Thyroid gland (tissue), 4 donors: ENCODE measurements at regions not wholly inside any gene's neighbourhood (a gene's known extent, or its start where the extent isn't known, plus 50 kb on each side); places are given as distances from the start of the nearest gene placed in this dataset.

Source experiments
- POLR2A ChIP-seq, 2 donors: fragments of 450-650 bp; IDR thresholded peaks; one replicate each; pipeline ENCODE4 v1.6.1; 2017; ENCODE audit warnings: antibody characterized with exemption in 2 of 2, mild to moderate bottlenecking in 2 of 2, moderate library complexity in 1 of 2
- TF ChIP-seq, protein P1 (sequence below), 6 experiments: fragments of 200-600 bp in 3 of 6; fragments of 450-650 bp in 3 of 6; sonication (generic) in 3 of 6; IDR thresholded peaks; one replicate each; pipeline ENCODE4 v1.5.1; 2016 to 2019; ENCODE audit warnings: antibody characterized with exemption in 6 of 6, mild to moderate bottlenecking in 2 of 6, inconsistent platforms in 1 of 6, moderate library complexity in 1 of 6

DNA sequence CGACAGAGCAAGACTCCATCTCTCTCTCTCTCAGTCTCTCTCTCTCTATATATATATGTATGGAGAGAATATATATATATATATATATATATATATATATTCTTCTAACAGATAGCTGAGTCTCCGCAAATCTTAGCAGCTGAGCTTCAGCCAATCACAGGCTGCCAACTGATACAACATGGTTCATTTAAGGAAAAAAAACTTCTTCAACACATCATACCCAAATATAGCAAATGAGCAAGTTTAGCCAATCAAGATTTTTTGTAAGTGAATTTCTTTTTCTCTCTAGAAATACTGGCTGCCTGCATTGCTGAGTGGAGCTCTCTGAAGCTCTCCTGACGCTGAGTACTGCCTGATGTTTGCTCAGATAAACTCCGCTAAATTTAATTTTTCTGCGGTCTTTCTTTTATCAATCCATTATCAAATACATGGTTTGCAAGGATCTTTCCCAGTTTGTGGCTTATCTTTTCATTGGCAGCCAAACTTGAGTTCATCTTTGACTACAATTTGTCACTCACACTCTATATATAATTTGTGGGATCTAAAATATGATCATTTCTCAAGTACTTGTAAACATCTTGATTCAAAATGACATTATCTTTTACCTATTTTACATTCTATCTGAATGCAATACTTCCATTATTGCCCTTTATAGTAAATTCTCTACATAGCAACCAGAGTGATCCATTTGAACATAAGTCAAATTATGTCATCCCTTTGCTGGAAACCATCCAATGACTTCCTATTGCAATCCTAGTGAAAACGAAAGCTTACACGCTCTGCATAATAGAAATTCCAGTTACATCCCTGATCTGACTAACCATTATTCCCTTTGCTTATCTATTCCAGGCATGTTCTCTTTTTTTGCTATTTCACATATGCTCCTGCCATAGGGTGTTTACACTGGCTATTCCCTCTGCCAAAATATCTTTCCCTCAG lies 2131.7 kb downstream of the MRPL39 start:
- TF ChIP-seq, protein P1, sequence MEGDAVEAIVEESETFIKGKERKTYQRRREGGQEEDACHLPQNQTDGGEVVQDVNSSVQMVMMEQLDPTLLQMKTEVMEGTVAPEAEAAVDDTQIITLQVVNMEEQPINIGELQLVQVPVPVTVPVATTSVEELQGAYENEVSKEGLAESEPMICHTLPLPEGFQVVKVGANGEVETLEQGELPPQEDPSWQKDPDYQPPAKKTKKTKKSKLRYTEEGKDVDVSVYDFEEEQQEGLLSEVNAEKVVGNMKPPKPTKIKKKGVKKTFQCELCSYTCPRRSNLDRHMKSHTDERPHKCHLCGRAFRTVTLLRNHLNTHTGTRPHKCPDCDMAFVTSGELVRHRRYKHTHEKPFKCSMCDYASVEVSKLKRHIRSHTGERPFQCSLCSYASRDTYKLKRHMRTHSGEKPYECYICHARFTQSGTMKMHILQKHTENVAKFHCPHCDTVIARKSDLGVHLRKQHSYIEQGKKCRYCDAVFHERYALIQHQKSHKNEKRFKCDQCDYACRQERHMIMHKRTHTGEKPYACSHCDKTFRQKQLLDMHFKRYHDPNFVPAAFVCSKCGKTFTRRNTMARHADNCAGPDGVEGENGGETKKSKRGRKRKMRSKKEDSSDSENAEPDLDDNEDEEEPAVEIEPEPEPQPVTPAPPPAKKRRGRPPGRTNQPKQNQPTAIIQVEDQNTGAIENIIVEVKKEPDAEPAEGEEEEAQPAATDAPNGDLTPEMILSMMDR (IDR thresholded peaks at IDR 0.05), result no peak
- no peak for TF ChIP-seq POLR2A (IDR thresholded peaks at IDR 0.05)
